Trophoblast cell (in vitro differentiated cells and primary cell): ENCODE measurements at regions not wholly inside any gene's neighbourhood (a gene's known extent, or its start where the extent isn't known, plus 50 kb on each side); places are given as distances from the start of the nearest gene placed in this dataset.
A peak's percentile ranks its signal among the peaks of the same experiment; 100 is the strongest.

Experiments
- DNase-seq, 2 donors: peaks; one replicate each; pipeline ENCODE4 v3.0.0-alpha.2; 2016
- H2AFZ ChIP-seq: 2 replicates; pipeline ENCODE4 v1.6.1; 2013; ENCODE audit warnings: low read length, moderate library complexity, mild to moderate bottlenecking; ENCODE audit not compliant: insufficient read depth, poor library complexity
- H2AK5ac ChIP-seq: 2 replicates; pipeline ENCODE4 v1.6.1; 2013; ENCODE audit warnings: mild to moderate bottlenecking, low read length
- H2BK120ac ChIP-seq: 2 replicates; pipeline ENCODE4 v1.6.1; 2013; ENCODE audit warnings: low read length, mild to moderate bottlenecking, moderate library complexity; ENCODE audit not compliant: insufficient read depth, poor library complexity
- H2BK12ac ChIP-seq: 2 replicates; pipeline ENCODE4 v1.6.1; 2013; ENCODE audit warnings: mild to moderate bottlenecking, low read length, moderate library complexity
- H2BK5ac ChIP-seq: 2 replicates; pipeline ENCODE4 v1.6.1; 2013; ENCODE audit warnings: low read length, low read depth, moderate library complexity, mild to moderate bottlenecking; ENCODE audit not compliant: poor library complexity
- H3K14ac ChIP-seq: 2 replicates; pipeline ENCODE4 v1.6.1; 2013; ENCODE audit warnings: mild to moderate bottlenecking, low read length
- H3K18ac ChIP-seq: 2 replicates; pipeline ENCODE4 v1.6.1; 2013; ENCODE audit warnings: mild to moderate bottlenecking, low read length
- H3K23ac ChIP-seq: 2 replicates; pipeline ENCODE4 v1.6.1; 2013; ENCODE audit warnings: low read length
- H3K27ac ChIP-seq: 2 replicates; pipeline ENCODE4 v1.5.1; 2013; ENCODE audit warnings: low read depth, mild to moderate bottlenecking, inconsistent platforms, low read length, moderate library complexity
- H3K27me3 ChIP-seq: 2 replicates; pipeline ENCODE4 v1.6.1; 2013; ENCODE audit warnings: inconsistent platforms, mild to moderate bottlenecking, low read length, moderate library complexity; ENCODE audit not compliant: insufficient read depth
- H3K36me3 ChIP-seq, 2 experiments: 1 replicate in 1 of 2; 2 replicates in 1 of 2; pipeline ENCODE4 v1.6.1; 2013; ENCODE audit warnings: low read length in 2 of 2, mild to moderate bottlenecking in 2 of 2, moderate library complexity in 1 of 2; ENCODE audit not compliant: insufficient read depth in 2 of 2, control insufficient read depth in 1 of 2
- H3K4ac ChIP-seq: 2 replicates; pipeline ENCODE4 v1.6.1; 2013; ENCODE audit warnings: low read depth, mild to moderate bottlenecking, low read length, moderate library complexity
- H3K4me1 ChIP-seq, 2 experiments: 1 replicate in 1 of 2; 2 replicates in 1 of 2; pipeline ENCODE4 v1.6.1; 2013; ENCODE audit warnings: low read length in 2 of 2, mild to moderate bottlenecking in 2 of 2, moderate library complexity in 1 of 2; ENCODE audit not compliant: insufficient read depth in 2 of 2, control insufficient read depth in 1 of 2
- H3K4me2 ChIP-seq: 2 replicates; pipeline ENCODE4 v1.6.1; 2013; ENCODE audit warnings: inconsistent platforms, mild to moderate bottlenecking, low read length, moderate library complexity
- H3K4me3 ChIP-seq: 2 replicates; pipeline ENCODE4 v1.5.1; 2013; ENCODE audit warnings: mild to moderate bottlenecking, low read depth, low read length, inconsistent platforms
- H3K79me1 ChIP-seq: one replicate; pipeline ENCODE4 v1.6.1; 2013; ENCODE audit warnings: low read length
- H3K79me2 ChIP-seq: 2 replicates; pipeline ENCODE4 v1.6.1; 2013; ENCODE audit warnings: low read length, mild to moderate bottlenecking; ENCODE audit not compliant: control insufficient read depth, insufficient read depth, poor library complexity
- H3K9ac ChIP-seq: 2 replicates; pipeline ENCODE4 v1.6.1; 2013; ENCODE audit warnings: mild to moderate bottlenecking, low read length
- H3K9me3 ChIP-seq: 2 replicates; pipeline ENCODE4 v1.6.1; 2013; ENCODE audit warnings: low read depth, mild to moderate bottlenecking, control low read depth, inconsistent platforms, low read length; ENCODE audit not compliant: insufficient read depth
- H4K12ac ChIP-seq: 2 replicates; pipeline ENCODE4 v1.6.1; 2013; ENCODE audit warnings: low read depth, mild to moderate bottlenecking, low read length, moderate library complexity
- H4K8ac ChIP-seq: 2 replicates; pipeline ENCODE4 v1.6.1; 2013; ENCODE audit warnings: low read depth, mild to moderate bottlenecking, low read length, moderate library complexity
- H4K91ac ChIP-seq: one replicate; pipeline ENCODE4 v1.6.1; 2013; ENCODE audit warnings: low read depth, mild to moderate bottlenecking, low read length, moderate library complexity
- WGBS: extraction: QIAGEN DNeasy Blood & Tissue Kit; methylation state at CpG from one replicate; pipeline ENCODE4 v1.1.7; 2013; ENCODE audit warnings: missing lambda C conversion rate; ENCODE audit not compliant: insufficient read length, insufficient coverage; ENCODE audit errors: extremely low coverage; 5-methylcytosine and 5-hydroxymethylcytosine counted together

- no peak for DNase-seq
- no peaks in the 10 kb centered on the region for H3K79me2 ChIP-seq
- H3K4me3 ChIP-seq: no peak overlapping the region
- no peak overlapping the region for H2BK12ac ChIP-seq
- no peak overlapping the region for H3K4me2 ChIP-seq
- no peak overlapping the region for H3K4ac ChIP-seq
- H3K18ac ChIP-seq: no peak overlapping the region
- H3K9me3 ChIP-seq: no peaks in the 10 kb centered on the region
- H2AK5ac ChIP-seq: no peak overlapping the region
- H3K36me3 ChIP-seq: no peaks in the 10 kb centered on the region
- no peak overlapping the region for H2AFZ ChIP-seq
- H4K91ac ChIP-seq: no peak overlapping the region
- no peak overlapping the region for H4K12ac ChIP-seq
- no peaks in the 10 kb centered on the region for H3K79me1 ChIP-seq
- no peak overlapping the region for H4K8ac ChIP-seq
- no peaks in the 10 kb centered on the region for H3K4me1 ChIP-seq
- H3K27me3 ChIP-seq: no peaks in the 10 kb centered on the region
- no peak overlapping the region for H3K14ac ChIP-seq
- no peak overlapping the region for H3K9ac ChIP-seq
- H3K27ac ChIP-seq: no peak overlapping the region
- no peak overlapping the region for H3K23ac ChIP-seq
- no CpG with 5 or more reads among the region's 4 CpGs for WGBS
- no peak overlapping the region for H2BK120ac ChIP-seq
- H2BK5ac ChIP-seq: no peak overlapping the region
These were observed 577.0 kb downstream of the FAT4 start for GRCh38 chr4:125891597-125892258.

GRCh38 chr4:125904802-125905201 is 590.0 kb downstream of the FAT4 start:
- Histone ChIP-seq H4K8ac (no peak overlapping the region), H3K36me3 (no peaks in the 10 kb centered on the region), H3K79me2 (no peaks in the 10 kb centered on the region), H2BK12ac (no peak overlapping the region), H3K4me2 (no peak overlapping the region), H3K27ac (no peak overlapping the region), H2BK120ac (no peak overlapping the region), H2AFZ (no peak overlapping the region), H2BK5ac (no peak overlapping the region), H3K4me1 (no peaks in the 10 kb centered on the region), H3K27me3 (no peaks in the 10 kb centered on the region), H4K12ac (no peak overlapping the region), H3K14ac (no peak overlapping the region), H3K18ac (no peak overlapping the region), H3K4me3 (no peak overlapping the region), H3K4ac (no peak overlapping the region), H3K79me1 (no peaks in the 10 kb centered on the region), H3K9me3 (no peaks in the 10 kb centered on the region), H3K9ac (no peak overlapping the region), H4K91ac (no peak overlapping the region), H2AK5ac (no peak overlapping the region), H3K23ac (no peak overlapping the region)
- WGBS: no CpG with 5 or more reads among the region's 1 CpG
- DNase-seq: peak in 1 of 2 donors; percentile 25

DNA sequence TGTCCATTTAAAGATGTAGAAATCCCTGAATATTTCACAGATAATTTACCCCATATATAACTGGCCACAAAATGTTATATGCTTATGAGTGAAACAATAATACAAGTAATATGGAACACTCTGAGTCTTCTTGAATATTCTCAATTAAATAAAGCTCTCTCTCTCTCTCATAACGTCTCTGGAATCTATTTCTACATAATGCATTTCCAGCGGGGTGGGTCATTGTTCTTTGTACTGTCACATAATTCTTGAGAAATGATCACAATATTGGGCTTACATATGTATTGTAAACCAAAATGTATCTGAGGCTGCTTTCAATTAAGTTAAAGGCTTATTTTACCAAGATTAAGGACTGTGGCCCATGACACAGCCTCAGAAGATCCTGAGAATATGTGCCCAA is 596.3 kb downstream of the FAT4 start:
- Histone ChIP-seq H3K27me3 (no peaks in the 10 kb centered on the region), H3K9ac (no peak overlapping the region), H4K91ac (no peak overlapping the region), H4K8ac (no peak overlapping the region), H3K23ac (no peak overlapping the region), H3K4me2 (no peak overlapping the region), H3K36me3 (no peaks in the 10 kb centered on the region), H3K4me1 (no peaks in the 10 kb centered on the region), H3K4me3 (no peak overlapping the region), H2BK5ac (no peak overlapping the region), H3K18ac (no peak overlapping the region), H3K14ac (no peak overlapping the region), H3K79me1 (no peaks in the 10 kb centered on the region), H3K79me2 (no peaks in the 10 kb centered on the region), H4K12ac (no peak overlapping the region), H3K4ac (no peak overlapping the region), H2BK12ac (no peak overlapping the region), H3K9me3 (no peaks in the 10 kb centered on the region), H2AFZ (no peak overlapping the region), H2BK120ac (no peak overlapping the region), H2AK5ac (no peak overlapping the region), H3K27ac (no peak overlapping the region)
- WGBS: no CpG with 5 or more reads among the region's 2 CpGs
- DNase-seq: no peak

GRCh38 chr4:125911481-125911880 is 596.7 kb downstream of the FAT4 start:
- no peak overlapping the region for H2BK12ac ChIP-seq
- H3K4me1 ChIP-seq: no peaks in the 10 kb centered on the region
- no peak overlapping the region for H2BK120ac ChIP-seq
- no peak overlapping the region for H3K9ac ChIP-seq
- H3K18ac ChIP-seq: no peak overlapping the region
- no peaks in the 10 kb centered on the region for H3K27me3 ChIP-seq
- no peak overlapping the region for H3K4ac ChIP-seq
- H2AFZ ChIP-seq: no peak overlapping the region
- H4K8ac ChIP-seq: no peak overlapping the region
- H2AK5ac ChIP-seq: no peak overlapping the region
- no peaks in the 10 kb centered on the region for H3K9me3 ChIP-seq
- H2BK5ac ChIP-seq: no peak overlapping the region
- DNase-seq: no peak
- H3K4me2 ChIP-seq: no peak overlapping the region
- H4K12ac ChIP-seq: no peak overlapping the region
- no peak overlapping the region for H3K4me3 ChIP-seq
- no peaks in the 10 kb centered on the region for H3K79me2 ChIP-seq
- H3K27ac ChIP-seq: no peak overlapping the region
- no peak overlapping the region for H3K14ac ChIP-seq
- H3K23ac ChIP-seq: no peak overlapping the region
- no peak overlapping the region for H4K91ac ChIP-seq
- H3K36me3 ChIP-seq: no peaks in the 10 kb centered on the region
- no peaks in the 10 kb centered on the region for H3K79me1 ChIP-seq
